Left colon (tissue), 2 donors: ENCODE measurements at regions not wholly inside any gene's neighbourhood (a gene's known extent, or its start where the extent isn't known, plus 50 kb on each side); places are given as distances from the start of the nearest gene placed in this dataset.
A peak's percentile ranks its signal among the peaks of the same experiment; 100 is the strongest.
"Not testable (repeated sequence)": the region's sequence is repeated elsewhere in the genome, so short reads cannot be mapped to it uniquely, and the experiment has no call there.

ENCODE experiments used
- ATAC-seq: fragments of 200-7000 bp; cut with Tn5 transposase; one replicate; pipeline ENCODE4 v1.9.1; 2020; ENCODE audit warnings: mild to moderate bottlenecking, moderate library complexity
- DNase-seq, 2 donors: peaks; one replicate each; pipeline ENCODE4 v3.0.0-alpha.2; 2020
- intact Hi-C, 2 donors: fragments of 100-400 bp; cut with DNase I in 1 of 2; cut with micrococcal nuclease in 1 of 2; formaldehyde crosslinking; loops; one replicate each; pipeline versions ENCODE4 v1.11.2 to v1.14.0; 2022; cut with DNase I, micrococcal nuclease
- donor health status: DM: no; HTN: no; CAD: no.
- donor health status: DM: yes; HTN: yes; CAD: no.

- ATAC-seq, intact Hi-C loops, DNase-seq: not testable (repeated sequence)
Measured at GRCh38 chr9:81830431-81830830, 97.8 kb upstream of the SPATA31D4 start.

GRCh38 chr9:81832571-81833285, 95.5 kb upstream of the SPATA31D4 start:
- ATAC-seq (no peak), DNase-seq (no peak)

GRCh38 chr9:81833563-81834345, 94.5 kb upstream of the SPATA31D4 start:
- no peak for ATAC-seq
- no peak for DNase-seq
- intact Hi-C loops, result no loop called here

More at GRCh38 chr9:81832571-81833285, 95.5 kb upstream of the SPATA31D4 start:
- intact Hi-C loops, result no loop called here

- intact Hi-C loops, result no loop called here
- DNase-seq (no peak), ATAC-seq (no peak)
Measured at GRCh38 chr9:81841333-81841732, 86.9 kb upstream of the SPATA31D4 start.

- no peak for DNase-seq
- ATAC-seq, result no peak
- intact Hi-C loops, result no loop called here
Measured at GRCh38 chr9:81844131-81844567, 84.1 kb upstream of the SPATA31D4 start.

- no peak for DNase-seq
- intact Hi-C loops, result no loop called here
Measured at GRCh38 chr9:81847181-81847915, 80.9 kb upstream of the SPATA31D4 start.

GRCh38 chr9:81848472-81848871, 79.8 kb upstream of the SPATA31D4 start:
- intact Hi-C loops, result no loop called here
- DNase-seq, result no peak
- ATAC-seq, result no peak

More at GRCh38 chr9:81847181-81847915, 80.9 kb upstream of the SPATA31D4 start:
- ATAC-seq, result no peak

- intact Hi-C loops, result no loop called here
- DNase-seq, result peak; percentile 33 to 74
- ATAC-seq, result peak; percentile 97
Measured at GRCh38 chr9:81849631-81850259, 78.5 kb upstream of the SPATA31D4 start.

- intact Hi-C loops, result no loop called here
- DNase-seq (no peak), ATAC-seq (no peak)
Measured at GRCh38 chr9:81850724-81851123, 77.5 kb upstream of the SPATA31D4 start.

- ATAC-seq (no peak), DNase-seq (no peak)
- intact Hi-C loops, result no loop called here
Measured at GRCh38 chr9:81851340-81851739, 76.9 kb upstream of the SPATA31D4 start.

- DNase-seq (no peak), ATAC-seq (no peak)
- intact Hi-C loops, result no loop called here
Measured at GRCh38 chr9:81852820-81853219, 75.4 kb upstream of the SPATA31D4 start.

GRCh38 chr9:81855538-81855937, 72.7 kb upstream of the SPATA31D4 start:
- intact Hi-C loops, result no loop called here
- ATAC-seq, result no peak
- DNase-seq, result no peak

GRCh38 chr9:81858657-81859430, 69.4 kb upstream of the SPATA31D4 start:
- intact Hi-C loops, result no loop called here
- no peak for ATAC-seq
- DNase-seq, result no peak

GRCh38 chr9:81860581-81860980, 67.6 kb upstream of the SPATA31D4 start:
- DNase-seq, result no peak
- ATAC-seq, result no peak
- intact Hi-C loops, result no loop called here

GRCh38 chr9:81861644-81862043, 66.6 kb upstream of the SPATA31D4 start:
- DNase-seq (no peak), ATAC-seq (no peak)
- intact Hi-C loops, result no loop called here

- intact Hi-C loops, result no loop called here
- no peak for DNase-seq
- no peak for ATAC-seq
Measured at GRCh38 chr9:81868145-81868544, 60.1 kb upstream of the SPATA31D4 start.

GRCh38 chr9:81871695-81872094, 56.5 kb upstream of the SPATA31D4 start:
- intact Hi-C loops, result no loop called here
- ATAC-seq (no peak), DNase-seq (no peak)

- ATAC-seq (no peak), DNase-seq (no peak)
- intact Hi-C loops, result no loop called here
Measured at GRCh38 chr9:81874250-81874649, 54.0 kb upstream of the SPATA31D4 start.
